Caco-2 (cell line): ENCODE measurements at regions not wholly inside any gene's neighbourhood (a gene's known extent, or its start where the extent isn't known, plus 50 kb on each side); places are given as distances from the start of the nearest gene placed in this dataset.

Source experiments
- BruUV-seq: library from RNA; stranded (reverse); fragments of 400-500 nt; replicated peaks from 2 replicates; lab custom pipeline; 2021; lab: Mats Ljungman, UMichigan
- CTCF ChIA-PET: fragments of 300-600 bp; sonication (Branson Sonifier 250); formaldehyde crosslinking; loops from one replicate; lab custom pipeline; 2022; ENCODE audit warnings: antibody characterized with exemption; lab: Charles Lee
- POLR2A ChIA-PET: fragments of 300-600 bp; sonication (Branson Sonifier 250); formaldehyde crosslinking; loops from one replicate; lab custom pipeline; 2022; ENCODE audit warnings: antibody characterized with exemption; lab: Charles Lee
- DNase-seq, 2 experiments: peaks; one replicate each; pipeline versions ENCODE4 v3.0.0 to v3.0.0-alpha.2; 2020 to 2022
- H3K27me3 ChIP-seq: replicated peaks from 2 replicates; pipeline ENCODE4 v1.6.0; 2011; ENCODE audit warnings: low read length; ENCODE audit not compliant: control insufficient read depth, insufficient read depth
- H3K36me3 ChIP-seq: 2 replicates; pipeline ENCODE4 v1.5.1; 2011; ENCODE audit warnings: low read length; ENCODE audit not compliant: control insufficient read depth, insufficient read depth
- H3K4me1 ChIP-seq: fragments of 250-450 bp; sonication (Bioruptor Pico); 2 replicates; pipeline ENCODE4 v1.5.1; 2020; ENCODE audit warnings: mild to moderate bottlenecking
- H3K4me3 ChIP-seq: 2 replicates; pipeline ENCODE4 v1.5.1; 2011; ENCODE audit warnings: low read depth, mild to moderate bottlenecking, control low read depth, low read length
- H3K9me3 ChIP-seq: fragments of 250-450 bp; sonication (Bioruptor Pico); 2 replicates; pipeline ENCODE4 v1.5.1; 2020; ENCODE audit warnings: mild to moderate bottlenecking, moderate library complexity
- H3K27ac Mint-ChIP-seq: one replicate; pipeline ENCODE4 v1.8.0; 2022; ENCODE audit warnings: mixed read lengths; ENCODE audit not compliant: unreplicated experiment
- H3K27me3 Mint-ChIP-seq: one replicate; pipeline ENCODE4 v1.8.0; 2022; ENCODE audit warnings: mixed read lengths; ENCODE audit not compliant: insufficient read depth, unreplicated experiment
- H3K36me3 Mint-ChIP-seq: one replicate; pipeline ENCODE4 v1.8.0; 2022; ENCODE audit warnings: mild to moderate bottlenecking, mixed read lengths; ENCODE audit not compliant: insufficient read depth, unreplicated experiment
- H3K4me1 Mint-ChIP-seq: one replicate; pipeline ENCODE4 v1.8.0; 2022; ENCODE audit warnings: low read depth, mixed read lengths; ENCODE audit not compliant: unreplicated experiment
- H3K4me3 Mint-ChIP-seq: one replicate; pipeline ENCODE4 v1.8.0; 2022; ENCODE audit warnings: mild to moderate bottlenecking, moderate library complexity, mixed read lengths; ENCODE audit not compliant: unreplicated experiment
- H3K9me3 Mint-ChIP-seq: one replicate; pipeline ENCODE4 v1.8.0; 2022; ENCODE audit warnings: mixed read lengths; ENCODE audit not compliant: unreplicated experiment
- intact Hi-C: fragments of 100-400 bp; cut with micrococcal nuclease; formaldehyde crosslinking; loops from one replicate; pipeline ENCODE4 v1.10.0; 2022; ENCODE audit not compliant: unreplicated experiment
- TF ChIP-seq, protein P1 (sequence below), 2 experiments: fragments of 200-600 bp in 1 of 2; IDR thresholded peaks; 1 replicate in 1 of 2; 2 replicates in 1 of 2; pipeline versions ENCODE4 v1.5.1 to v1.8.0; 2011 to 2022; ENCODE audit warnings: antibody characterized with exemption in 1 of 2, control low read depth in 1 of 2, inconsistent platforms in 1 of 2, low read depth in 1 of 2, low read length in 1 of 2, mild to moderate bottlenecking in 1 of 2, moderate library complexity in 1 of 2; ENCODE audit not compliant: insufficient read depth in 1 of 2, severe bottlenecking in 1 of 2, unreplicated experiment in 1 of 2

DNA sequence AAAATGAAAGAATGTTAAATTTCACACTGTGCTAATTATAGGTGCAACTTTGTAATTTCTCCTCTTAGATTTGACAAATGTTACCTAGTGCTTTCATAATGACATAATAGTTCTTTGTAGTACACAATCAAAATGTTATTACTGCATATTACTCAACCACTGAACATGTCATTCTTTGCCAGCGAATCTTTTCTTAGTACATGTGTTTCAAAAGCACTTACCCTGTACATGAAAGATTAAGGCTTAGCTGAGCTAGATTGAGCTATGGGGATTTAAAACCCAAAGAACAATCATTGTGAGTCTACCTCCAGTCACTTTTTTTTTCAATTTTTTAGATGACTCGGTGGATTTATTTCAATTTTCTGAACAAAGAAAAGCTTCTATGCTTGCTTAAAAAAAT lies 123.5 kb upstream of the FERD3L start:
- ChIA-PET CTCF (no interaction called here), POLR2A (no interaction called here)
- H3K27me3 Mint-ChIP-seq: no peaks in the 10 kb centered on the region
- intact Hi-C loops: no loop called here
- BruUV-seq: no TSS peak
- no peaks in the 10 kb centered on the region for H3K9me3 Mint-ChIP-seq
- H3K36me3 ChIP-seq: no peaks in the 10 kb centered on the region
- TF ChIP-seq, protein P1, sequence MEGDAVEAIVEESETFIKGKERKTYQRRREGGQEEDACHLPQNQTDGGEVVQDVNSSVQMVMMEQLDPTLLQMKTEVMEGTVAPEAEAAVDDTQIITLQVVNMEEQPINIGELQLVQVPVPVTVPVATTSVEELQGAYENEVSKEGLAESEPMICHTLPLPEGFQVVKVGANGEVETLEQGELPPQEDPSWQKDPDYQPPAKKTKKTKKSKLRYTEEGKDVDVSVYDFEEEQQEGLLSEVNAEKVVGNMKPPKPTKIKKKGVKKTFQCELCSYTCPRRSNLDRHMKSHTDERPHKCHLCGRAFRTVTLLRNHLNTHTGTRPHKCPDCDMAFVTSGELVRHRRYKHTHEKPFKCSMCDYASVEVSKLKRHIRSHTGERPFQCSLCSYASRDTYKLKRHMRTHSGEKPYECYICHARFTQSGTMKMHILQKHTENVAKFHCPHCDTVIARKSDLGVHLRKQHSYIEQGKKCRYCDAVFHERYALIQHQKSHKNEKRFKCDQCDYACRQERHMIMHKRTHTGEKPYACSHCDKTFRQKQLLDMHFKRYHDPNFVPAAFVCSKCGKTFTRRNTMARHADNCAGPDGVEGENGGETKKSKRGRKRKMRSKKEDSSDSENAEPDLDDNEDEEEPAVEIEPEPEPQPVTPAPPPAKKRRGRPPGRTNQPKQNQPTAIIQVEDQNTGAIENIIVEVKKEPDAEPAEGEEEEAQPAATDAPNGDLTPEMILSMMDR (IDR thresholded peaks at IDR 0.05; ENCODE audit: insufficient read depth in 1 of 2, low read depth in 1 of 2, low read length in 1 of 2, severe bottlenecking in 1 of 2, unreplicated experiment in 1 of 2): no peak
- no peak for DNase-seq
- no peaks in the 10 kb centered on the region for H3K4me1 Mint-ChIP-seq
- H3K36me3 Mint-ChIP-seq: no peaks in the 10 kb centered on the region
- H3K27ac Mint-ChIP-seq: no peak overlapping the region
- no peaks in the 10 kb centered on the region; the same call in 1 of the 2 replicates for H3K27me3 ChIP-seq
- H3K4me1 ChIP-seq: no peaks in the 10 kb centered on the region
- no peak overlapping the region for H3K4me3 ChIP-seq
- H3K4me3 Mint-ChIP-seq: no peak overlapping the region
- no peaks in the 10 kb centered on the region for H3K9me3 ChIP-seq

DNA sequence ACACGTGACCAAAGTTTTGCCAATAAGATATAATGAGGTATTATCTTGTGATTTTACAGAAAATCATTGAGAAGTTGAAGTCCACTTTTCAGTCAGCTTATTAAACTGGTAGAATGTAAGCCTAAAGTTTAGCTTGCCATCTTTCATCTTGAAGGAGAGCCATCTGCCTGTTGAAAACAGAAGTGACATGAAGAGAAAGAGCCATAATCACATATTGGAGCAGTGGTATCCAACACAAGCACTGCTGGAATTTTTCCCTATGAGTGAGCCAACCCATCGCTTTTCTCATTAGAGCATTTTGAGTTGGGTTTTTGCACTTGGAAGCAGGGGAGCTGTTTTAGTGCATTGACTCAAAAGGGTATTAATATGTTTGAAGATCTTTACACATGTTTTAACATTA lies 117.6 kb upstream of the FERD3L start:
- no peaks in the 10 kb centered on the region for H3K4me1 ChIP-seq
- no peaks in the 10 kb centered on the region for H3K27me3 ChIP-seq
- no peaks in the 10 kb centered on the region for H3K36me3 ChIP-seq
- no peaks in the 10 kb centered on the region for H3K36me3 Mint-ChIP-seq
- DNase-seq: no peak
- no peaks in the 10 kb centered on the region for H3K9me3 Mint-ChIP-seq
- no peak overlapping the region for H3K4me3 ChIP-seq
- TF ChIP-seq, protein P1 (IDR thresholded peaks at IDR 0.05; ENCODE audit: insufficient read depth in 1 of 2, low read depth in 1 of 2, low read length in 1 of 2, severe bottlenecking in 1 of 2, unreplicated experiment in 1 of 2): no peak
- POLR2A ChIA-PET: no interaction called here
- CTCF ChIA-PET: interaction anchor here (1.4 kb wide), 1 partner anchor 141 kb away, joined by 6 read pairs; no protein-coding TSS in a partner anchor
- no TSS peak for BruUV-seq
- intact Hi-C loops: loop anchor here (1.0 kb wide), 1 partner anchor 141 kb away; no protein-coding TSS in a partner anchor
- H3K27me3 Mint-ChIP-seq: no peaks in the 10 kb centered on the region
- no peak overlapping the region for H3K4me3 Mint-ChIP-seq
- no peak overlapping the region for H3K27ac Mint-ChIP-seq
- H3K9me3 ChIP-seq: no peaks in the 10 kb centered on the region
- H3K4me1 Mint-ChIP-seq: no peaks in the 10 kb centered on the region

DNA sequence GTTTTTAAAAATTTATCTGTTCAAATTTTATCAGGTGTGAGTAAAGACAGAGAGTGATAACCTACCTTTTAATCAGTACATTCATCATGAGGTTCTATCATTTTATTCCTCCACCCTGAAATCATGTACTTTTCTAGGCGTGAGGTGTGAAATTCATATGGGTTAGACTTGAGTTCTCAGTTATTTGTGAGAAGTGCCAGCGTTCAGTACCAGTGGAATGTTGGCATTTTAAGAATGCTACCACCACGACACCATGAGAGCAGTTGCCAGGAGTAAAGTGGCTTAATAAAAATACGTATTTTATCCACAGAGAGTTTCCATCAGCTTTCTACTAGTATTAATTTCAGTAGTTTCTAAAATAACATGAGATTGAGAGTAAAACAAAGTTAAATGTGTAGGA lies 104.1 kb upstream of the FERD3L start:
- Histone ChIP-seq H3K36me3 (no peaks in the 10 kb centered on the region), H3K4me1 (no peaks in the 10 kb centered on the region), H3K4me3 (no peak overlapping the region), H3K27me3 (no peaks in the 10 kb centered on the region), H3K9me3 (no peaks in the 10 kb centered on the region)
- Mint-ChIP-seq H3K36me3 (no peaks in the 10 kb centered on the region), H3K4me3 (no peak overlapping the region), H3K4me1 (no peaks in the 10 kb centered on the region), H3K27ac (no peak overlapping the region), H3K27me3 (no peaks in the 10 kb centered on the region), H3K9me3 (no peaks in the 10 kb centered on the region)
- TF ChIP-seq, protein P1 (IDR thresholded peaks at IDR 0.05; ENCODE audit: insufficient read depth in 1 of 2, low read depth in 1 of 2, low read length in 1 of 2, severe bottlenecking in 1 of 2, unreplicated experiment in 1 of 2): no peak
- ChIA-PET POLR2A (no interaction called here), CTCF (no interaction called here)
- DNase-seq: no peak
- intact Hi-C loops: no loop called here
- no TSS peak for BruUV-seq
